ENCODE measurements at regions not wholly inside any gene's neighbourhood (a gene's known extent, or its start where the extent isn't known, plus 50 kb on each side); places are given as distances from the start of the nearest gene placed in this dataset.

- no peak overlapping the region for H3K9ac ChIP-seq (ENCODE audit: low read length)
- H3K4me1 ChIP-seq (ENCODE audit: control insufficient read depth, insufficient read depth, low read length), result peaks cover 18% of the 10 kb centered on the region
- H3K36me3 ChIP-seq (ENCODE audit: control insufficient read depth, insufficient read depth, low read length, severe bottlenecking), result no peaks in the 10 kb centered on the region
- DNase-seq (ENCODE audit: low read depth), result no peak
- no peaks in the 10 kb centered on the region for H3K27me3 ChIP-seq (replicated peaks; ENCODE audit: control insufficient read depth, insufficient read depth, low read length)
- H3K9me3 ChIP-seq (ENCODE audit: control insufficient read depth, low read length), result no peaks in the 10 kb centered on the region
- no peak overlapping the region for H3K4me3 ChIP-seq (ENCODE audit: low read length)
These were observed 206.4 kb upstream of the CITED2 start for GRCh38 chr6:139580592-139581484.

GRCh38 chr6:139577763-139578604 is 203.5 kb upstream of the CITED2 start:
- Histone ChIP-seq H3K9ac (ENCODE audit: low read length) (peak overlapping the region; percentile 12), H3K4me3 (ENCODE audit: low read length) (no peak overlapping the region), H3K9me3 (ENCODE audit: control insufficient read depth, low read length) (no peaks in the 10 kb centered on the region), H3K36me3 (ENCODE audit: control insufficient read depth, insufficient read depth, low read length, severe bottlenecking) (no peaks in the 10 kb centered on the region), H3K4me1 (ENCODE audit: control insufficient read depth, insufficient read depth, low read length) (peaks cover 18% of the 10 kb centered on the region), H3K27me3 (replicated peaks; ENCODE audit: control insufficient read depth, insufficient read depth, low read length) (no peaks in the 10 kb centered on the region)
- DNase-seq (ENCODE audit: low read depth), result peak; percentile 92

GRCh38 chr6:139577124-139577762 is 202.8 kb upstream of the CITED2 start:
- Histone ChIP-seq H3K9me3 (ENCODE audit: control insufficient read depth, low read length) (no peaks in the 10 kb centered on the region), H3K9ac (ENCODE audit: low read length) (no peak overlapping the region), H3K4me3 (ENCODE audit: low read length) (no peak overlapping the region), H3K4me1 (ENCODE audit: control insufficient read depth, insufficient read depth, low read length) (peaks cover 18% of the 10 kb centered on the region), H3K36me3 (ENCODE audit: control insufficient read depth, insufficient read depth, low read length, severe bottlenecking) (no peaks in the 10 kb centered on the region), H3K27me3 (replicated peaks; ENCODE audit: control insufficient read depth, insufficient read depth, low read length) (no peaks in the 10 kb centered on the region)
- no peak for DNase-seq (ENCODE audit: low read depth)

DNA sequence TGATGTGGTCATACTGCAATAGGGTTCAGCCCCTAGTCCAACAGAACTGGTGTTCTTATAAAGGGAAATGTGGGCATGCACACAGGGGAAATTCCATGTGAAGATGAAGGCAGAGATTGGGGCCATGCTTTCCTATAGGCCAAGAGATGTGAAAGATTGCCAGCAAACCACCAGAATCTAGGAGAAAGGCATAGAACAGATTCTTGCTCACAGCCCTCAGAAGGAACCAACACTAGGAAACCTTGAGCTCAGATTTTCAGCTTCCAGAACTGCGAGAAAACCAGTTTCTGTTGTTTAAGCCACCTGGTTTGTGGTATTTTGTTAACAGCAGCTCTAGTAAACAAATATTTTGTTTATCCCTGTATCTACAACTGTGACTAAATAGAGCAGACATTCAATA is 197.6 kb upstream of the CITED2 start:
- H3K27me3 ChIP-seq (replicated peaks; ENCODE audit: control insufficient read depth, insufficient read depth, low read length), result no peaks in the 10 kb centered on the region

GRCh38 chr6:139570166-139570565 is 195.7 kb upstream of the CITED2 start:
- H3K27me3 ChIP-seq (replicated peaks; ENCODE audit: control insufficient read depth, insufficient read depth, low read length), result no peaks in the 10 kb centered on the region
- no peaks in the 10 kb centered on the region for H3K9me3 ChIP-seq (ENCODE audit: control insufficient read depth, low read length)
- H3K4me3 ChIP-seq (ENCODE audit: low read length), result no peak overlapping the region
- peaks cover 20% of the 10 kb centered on the region for H3K4me1 ChIP-seq (ENCODE audit: control insufficient read depth, insufficient read depth, low read length)
- H3K36me3 ChIP-seq (ENCODE audit: control insufficient read depth, insufficient read depth, low read length, severe bottlenecking), result no peaks in the 10 kb centered on the region
- DNase-seq (ENCODE audit: low read depth), result no peak
- H3K9ac ChIP-seq (ENCODE audit: low read length), result no peak overlapping the region

More for the DNA sequence above, 197.6 kb upstream of the CITED2 start:
- H3K36me3 ChIP-seq (ENCODE audit: control insufficient read depth, insufficient read depth, low read length, severe bottlenecking), result no peaks in the 10 kb centered on the region
- DNase-seq (ENCODE audit: low read depth), result no peak
- H3K4me1 ChIP-seq (ENCODE audit: control insufficient read depth, insufficient read depth, low read length), result peaks cover 20% of the 10 kb centered on the region
- H3K9ac ChIP-seq (ENCODE audit: low read length), result no peak overlapping the region
- H3K4me3 ChIP-seq (ENCODE audit: low read length), result no peak overlapping the region
- no peaks in the 10 kb centered on the region for H3K9me3 ChIP-seq (ENCODE audit: control insufficient read depth, low read length)

GRCh38 chr6:139569566-139569965 is 195.1 kb upstream of the CITED2 start:
- no peak overlapping the region for H3K9ac ChIP-seq (ENCODE audit: low read length)
- H3K36me3 ChIP-seq (ENCODE audit: control insufficient read depth, insufficient read depth, low read length, severe bottlenecking), result no peaks in the 10 kb centered on the region
- peaks cover 20% of the 10 kb centered on the region for H3K4me1 ChIP-seq (ENCODE audit: control insufficient read depth, insufficient read depth, low read length)
- no peak overlapping the region for H3K4me3 ChIP-seq (ENCODE audit: low read length)
- H3K9me3 ChIP-seq (ENCODE audit: control insufficient read depth, low read length), result no peaks in the 10 kb centered on the region
- peak; percentile 42 for DNase-seq (ENCODE audit: low read depth)
- H3K27me3 ChIP-seq (replicated peaks; ENCODE audit: control insufficient read depth, insufficient read depth, low read length), result no peaks in the 10 kb centered on the region

DNA sequence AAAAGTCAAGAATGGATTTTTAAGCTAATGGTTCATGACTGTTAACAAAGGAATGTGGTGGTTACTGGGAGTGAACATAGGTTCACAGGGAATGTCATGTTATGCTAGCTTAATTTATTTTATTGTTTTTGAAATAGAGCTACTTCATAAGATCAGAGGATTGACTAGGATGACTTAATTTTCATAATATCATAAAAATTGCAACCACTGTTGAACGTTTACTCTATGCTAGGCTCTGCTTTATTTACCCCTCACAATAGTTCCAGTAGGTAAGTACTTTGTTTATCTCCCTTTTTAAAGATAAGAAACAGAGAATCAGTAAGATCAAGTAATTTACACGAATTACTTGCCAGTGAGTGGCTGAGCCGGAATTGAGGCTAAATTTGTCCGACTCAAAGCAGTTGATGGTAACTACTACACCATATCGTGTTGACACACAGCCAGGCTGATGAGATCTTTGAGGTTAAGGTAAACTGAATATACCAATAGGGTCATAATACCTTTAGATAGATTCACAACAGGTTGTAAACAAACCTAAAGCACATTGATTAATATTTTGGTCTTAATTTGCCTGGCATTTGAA is 194.6 kb upstream of the CITED2 start:
- no peaks in the 10 kb centered on the region for H3K27me3 ChIP-seq (replicated peaks; ENCODE audit: control insufficient read depth, insufficient read depth, low read length)
- H3K9me3 ChIP-seq (ENCODE audit: control insufficient read depth, low read length), result no peaks in the 10 kb centered on the region
- H3K4me3 ChIP-seq (ENCODE audit: low read length), result peak overlapping the region; percentile 31
- H3K4me1 ChIP-seq (ENCODE audit: control insufficient read depth, insufficient read depth, low read length), result peaks cover 20% of the 10 kb centered on the region
- DNase-seq (ENCODE audit: low read depth), result peak; percentile 79
- no peaks in the 10 kb centered on the region for H3K36me3 ChIP-seq (ENCODE audit: control insufficient read depth, insufficient read depth, low read length, severe bottlenecking)
- no peak overlapping the region for H3K9ac ChIP-seq (ENCODE audit: low read length)

DNA sequence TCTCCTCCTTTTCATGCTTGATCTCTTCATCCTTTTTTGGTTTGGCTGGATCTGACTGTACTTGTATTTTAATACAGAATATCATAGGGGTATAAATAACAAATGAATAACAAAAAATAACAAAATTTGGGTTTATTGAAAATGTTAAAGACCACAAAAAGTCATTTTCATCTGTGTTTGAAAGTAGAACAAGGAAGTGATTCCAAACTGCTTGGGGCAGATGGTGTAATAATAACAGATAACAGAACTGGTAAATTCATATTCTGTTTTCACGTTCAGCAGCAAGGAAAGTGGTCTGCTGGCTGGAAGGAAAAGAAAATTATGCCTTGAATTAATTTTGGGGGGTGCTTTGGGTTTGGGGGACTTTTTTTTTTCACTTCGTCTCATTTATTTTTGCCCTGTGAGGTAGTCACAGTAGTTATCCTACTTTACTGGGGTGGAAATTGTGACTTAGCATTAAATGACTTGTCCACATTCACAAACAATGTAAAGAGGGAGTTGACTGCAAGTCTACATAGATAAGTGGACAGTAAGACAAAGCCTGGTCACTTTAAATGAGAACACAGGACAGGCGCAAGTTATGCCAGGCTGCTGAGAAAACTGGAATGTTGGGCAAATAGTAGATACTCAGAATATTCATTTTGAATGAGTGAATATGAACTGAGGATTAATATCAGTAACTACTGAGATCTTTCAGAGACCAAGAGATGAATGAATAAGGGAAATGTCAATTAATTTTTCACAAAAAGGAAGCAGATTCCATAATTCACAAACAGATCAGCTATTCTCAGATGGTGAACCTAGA is 193.9 kb upstream of the CITED2 start:
- H3K27me3 ChIP-seq (replicated peaks; ENCODE audit: control insufficient read depth, insufficient read depth, low read length), result no peaks in the 10 kb centered on the region
- H3K9me3 ChIP-seq (ENCODE audit: control insufficient read depth, low read length), result no peaks in the 10 kb centered on the region
- peak overlapping the region; percentile 16 for H3K9ac ChIP-seq (ENCODE audit: low read length)
- H3K4me3 ChIP-seq (ENCODE audit: low read length), result no peak overlapping the region
- no peaks in the 10 kb centered on the region for H3K36me3 ChIP-seq (ENCODE audit: control insufficient read depth, insufficient read depth, low read length, severe bottlenecking)
- no peak for DNase-seq (ENCODE audit: low read depth)
- peaks cover 20% of the 10 kb centered on the region for H3K4me1 ChIP-seq (ENCODE audit: control insufficient read depth, insufficient read depth, low read length)

DNA sequence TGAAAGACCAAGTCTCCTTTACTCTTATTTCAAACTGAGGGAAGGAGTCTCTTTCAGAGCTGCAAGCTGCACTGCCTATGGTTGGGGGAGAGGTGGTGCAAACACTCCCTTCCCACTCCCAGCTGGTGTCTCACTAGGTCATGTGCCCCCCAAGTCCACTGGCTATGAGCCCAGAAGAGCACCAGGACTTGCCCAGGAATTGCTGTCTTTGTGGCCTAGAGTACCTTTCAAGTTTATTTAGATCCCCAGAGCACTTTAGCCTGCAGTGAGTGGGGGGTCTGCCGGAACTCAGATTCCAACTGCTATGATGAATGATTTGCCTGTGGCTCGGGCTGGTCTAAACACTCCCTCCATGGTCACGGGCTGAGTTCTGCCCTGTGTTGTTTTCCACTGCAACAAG is 192.6 kb upstream of the CITED2 start:
- no peak for DNase-seq (ENCODE audit: low read depth)
- Histone ChIP-seq H3K9ac (ENCODE audit: low read length) (no peak overlapping the region), H3K4me3 (ENCODE audit: low read length) (no peak overlapping the region), H3K27me3 (replicated peaks; ENCODE audit: control insufficient read depth, insufficient read depth, low read length) (no peaks in the 10 kb centered on the region), H3K9me3 (ENCODE audit: control insufficient read depth, low read length) (no peaks in the 10 kb centered on the region), H3K4me1 (ENCODE audit: control insufficient read depth, insufficient read depth, low read length) (peaks cover 20% of the 10 kb centered on the region), H3K36me3 (ENCODE audit: control insufficient read depth, insufficient read depth, low read length, severe bottlenecking) (no peaks in the 10 kb centered on the region)

- no peak for DNase-seq (ENCODE audit: low read depth)
- H3K27me3 ChIP-seq (replicated peaks; ENCODE audit: control insufficient read depth, insufficient read depth, low read length), result no peaks in the 10 kb centered on the region
- peaks cover 4% of the 10 kb centered on the region for H3K9me3 ChIP-seq (ENCODE audit: control insufficient read depth, low read length)
- peaks cover 20% of the 10 kb centered on the region for H3K4me1 ChIP-seq (ENCODE audit: control insufficient read depth, insufficient read depth, low read length)
- no peaks in the 10 kb centered on the region for H3K36me3 ChIP-seq (ENCODE audit: control insufficient read depth, insufficient read depth, low read length, severe bottlenecking)
- no peak overlapping the region for H3K9ac ChIP-seq (ENCODE audit: low read length)
- no peak overlapping the region for H3K4me3 ChIP-seq (ENCODE audit: low read length)
These were observed 191.1 kb upstream of the CITED2 start for GRCh38 chr6:139565591-139565990.

Measured in adipocyte (in vitro differentiated cells).